Skeletal muscle tissue (tissue), 3 donors: ENCODE measurements at regions not wholly inside any gene's neighbourhood (a gene's known extent, or its start where the extent isn't known, plus 50 kb on each side); places are given as distances from the start of the nearest gene placed in this dataset.

Experiments used
- H3K27ac ChIP-seq: one replicate; pipeline ENCODE4 v1.7.0; 2013; ENCODE audit warnings: mild to moderate bottlenecking, low read depth, low read length, inconsistent platforms
- H3K27me3 ChIP-seq, 3 donors: one replicate each; pipeline ENCODE4 v1.7.0; 2013; ENCODE audit warnings: low read length in 3 of 3; ENCODE audit not compliant: control insufficient read depth in 3 of 3, insufficient read depth in 3 of 3
- H3K36me3 ChIP-seq, 3 donors: one replicate each; pipeline ENCODE4 v1.7.0; 2013; ENCODE audit warnings: low read length in 3 of 3; ENCODE audit not compliant: control insufficient read depth in 3 of 3, insufficient read depth in 3 of 3
- H3K4me1 ChIP-seq, 3 donors: one replicate each; pipeline ENCODE4 v1.7.0; 2013; ENCODE audit warnings: low read length in 3 of 3, mild to moderate bottlenecking in 3 of 3; ENCODE audit not compliant: control insufficient read depth in 3 of 3, insufficient read depth in 3 of 3
- H3K4me3 ChIP-seq, 3 donors: one replicate each; pipeline ENCODE4 v1.7.0; 2013; ENCODE audit warnings: low read length in 3 of 3
- H3K9ac ChIP-seq, 3 donors: one replicate each; pipeline ENCODE4 v1.7.0; 2013; ENCODE audit warnings: low read length in 3 of 3, mild to moderate bottlenecking in 3 of 3, moderate library complexity in 2 of 3, low read depth in 1 of 3
- H3K9me3 ChIP-seq, 3 donors: one replicate each; pipeline ENCODE4 v1.7.0; 2013; ENCODE audit warnings: low read length in 3 of 3; ENCODE audit not compliant: control insufficient read depth in 3 of 3
- donor health status: Osteomylitis.

DNA sequence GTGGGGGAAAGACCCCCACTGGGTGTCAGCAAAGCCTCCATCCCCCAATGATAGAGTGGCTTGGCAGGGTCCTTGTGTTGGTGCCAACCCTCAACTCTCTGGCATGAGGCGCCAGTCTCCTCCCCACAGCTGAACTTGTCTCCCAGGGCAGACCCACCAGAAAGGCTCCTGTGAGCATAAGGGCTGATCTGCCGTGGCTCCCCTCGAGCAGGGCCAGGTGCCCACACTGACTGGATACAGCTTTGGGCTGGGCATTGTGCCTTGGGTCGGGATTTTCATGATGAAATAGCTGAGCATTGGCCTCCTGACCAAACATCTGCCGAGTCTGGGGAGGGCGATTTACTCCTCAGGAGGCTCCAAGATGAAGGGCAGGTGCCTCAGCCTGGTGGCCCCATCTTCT is 68.1 kb upstream of the NPTX2 start:
- Histone ChIP-seq H3K9ac (no peak overlapping the region), H3K27me3 (peaks cover 0 to 4% (median 0%) of the 10 kb centered on the region in 3 donors), H3K27ac (no peak overlapping the region), H3K4me3 (no peak overlapping the region), H3K36me3 (no peaks in the 10 kb centered on the region), H3K4me1 (no peaks in the 10 kb centered on the region), H3K9me3 (peaks cover 0 to 10% (median 0%) of the 10 kb centered on the region in 3 donors)

- Histone ChIP-seq H3K27me3 (peaks cover 0 to 4% (median 0%) of the 10 kb centered on the region in 3 donors), H3K9me3 (peaks cover 0 to 10% (median 0%) of the 10 kb centered on the region in 3 donors), H3K4me1 (no peaks in the 10 kb centered on the region), H3K27ac (no peak overlapping the region), H3K9ac (no peak overlapping the region), H3K4me3 (no peak overlapping the region), H3K36me3 (no peaks in the 10 kb centered on the region)
Observed at GRCh38 chr7:98548370-98548769, 68.7 kb upstream of the NPTX2 start.

DNA sequence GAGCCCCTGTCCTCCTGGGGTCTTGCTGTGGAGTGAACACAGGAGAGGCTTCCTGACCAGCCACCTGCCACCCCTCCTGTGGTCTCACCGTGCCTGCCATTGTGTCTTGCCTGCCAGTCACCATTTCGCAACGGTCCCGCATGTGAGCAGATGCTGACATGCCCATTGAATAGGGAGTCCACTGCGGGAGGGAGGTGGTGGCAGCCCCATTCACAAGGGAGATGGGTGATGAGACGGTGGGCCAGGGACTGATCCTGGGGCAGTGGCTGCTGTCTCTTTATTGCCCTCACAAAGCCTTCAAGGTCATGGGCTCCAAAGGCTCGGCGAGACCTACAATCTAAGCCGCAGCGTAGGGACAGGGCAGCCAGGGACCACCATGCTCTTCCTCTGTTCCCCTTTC is 76.0 kb upstream of the NPTX2 start:
- no peak overlapping the region for H3K9ac ChIP-seq
- no peaks in the 10 kb centered on the region for H3K4me1 ChIP-seq
- H3K9me3 ChIP-seq, result no peaks in the 10 kb centered on the region
- H3K4me3 ChIP-seq, result no peak overlapping the region
- H3K36me3 ChIP-seq, result no peaks in the 10 kb centered on the region
- H3K27me3 ChIP-seq, result peaks cover 0 to 4% (median 0%) of the 10 kb centered on the region in 3 donors
- no peak overlapping the region for H3K27ac ChIP-seq

DNA sequence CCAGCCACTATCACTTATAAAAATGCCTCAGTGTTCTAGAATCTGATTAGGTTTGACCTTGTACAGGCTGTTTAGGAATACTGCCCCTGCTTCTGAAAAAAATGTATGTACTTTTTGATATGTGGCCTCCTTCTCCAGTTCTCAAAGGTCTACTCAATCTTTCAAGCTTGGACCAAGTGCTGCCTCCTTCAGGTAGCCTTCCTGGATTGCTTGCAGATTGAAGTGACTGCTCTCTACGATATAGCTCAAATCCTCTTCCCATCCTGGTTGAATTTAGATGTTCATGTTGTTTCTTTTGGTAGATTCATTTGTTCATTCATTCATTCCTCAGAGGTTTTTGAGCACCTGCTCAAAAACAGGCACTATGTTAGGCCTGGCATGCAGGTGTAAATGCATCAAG is 77.2 kb upstream of the NPTX2 start:
- no peak overlapping the region for H3K4me3 ChIP-seq
- no peaks in the 10 kb centered on the region for H3K4me1 ChIP-seq
- H3K9me3 ChIP-seq, result no peaks in the 10 kb centered on the region
- H3K9ac ChIP-seq, result no peak overlapping the region
- no peak overlapping the region for H3K27ac ChIP-seq
- H3K36me3 ChIP-seq, result no peaks in the 10 kb centered on the region
- peaks cover 0 to 3% (median 0%) of the 10 kb centered on the region in 3 donors for H3K27me3 ChIP-seq

- Histone ChIP-seq H3K9ac (no peak overlapping the region), H3K4me3 (no peak overlapping the region), H3K9me3 (peaks cover 0 to 4% (median 0%) of the 10 kb centered on the region in 3 donors), H3K27me3 (no peaks in the 10 kb centered on the region), H3K4me1 (no peaks in the 10 kb centered on the region), H3K36me3 (no peaks in the 10 kb centered on the region), H3K27ac (no peak overlapping the region)
Observed at GRCh38 chr7:98536803-98537202, 80.3 kb upstream of the NPTX2 start.

GRCh38 chr7:98534493-98534892 is 82.6 kb upstream of the NPTX2 start:
- H3K36me3 ChIP-seq, result no peaks in the 10 kb centered on the region
- peaks cover 0 to 6% (median 0%) of the 10 kb centered on the region in 3 donors for H3K9me3 ChIP-seq
- H3K4me1 ChIP-seq, result no peaks in the 10 kb centered on the region
- no peaks in the 10 kb centered on the region for H3K27me3 ChIP-seq
- H3K9ac ChIP-seq, result no peak overlapping the region
- no peak overlapping the region for H3K4me3 ChIP-seq
- H3K27ac ChIP-seq, result no peak overlapping the region

DNA sequence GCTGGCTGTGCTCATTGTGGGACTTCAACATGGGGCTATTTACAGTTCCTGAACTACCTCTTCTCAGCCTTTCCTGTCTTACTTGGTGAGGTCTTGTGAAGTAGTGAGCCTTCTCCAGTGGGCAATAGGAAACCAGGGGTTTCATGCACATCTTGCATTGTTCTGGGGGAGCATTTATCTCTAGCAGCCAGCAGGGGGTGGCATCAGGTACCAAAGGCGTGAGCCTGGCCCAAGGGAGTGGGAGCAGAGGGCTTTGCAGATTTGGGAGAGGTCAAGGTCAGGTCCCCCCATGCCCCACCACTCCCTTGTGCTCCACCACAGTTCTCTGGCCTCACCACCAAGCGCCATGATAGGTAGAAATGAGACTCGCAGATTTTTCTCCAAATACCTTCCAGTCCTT is 85.4 kb upstream of the NPTX2 start:
- H3K4me1 ChIP-seq, result no peaks in the 10 kb centered on the region
- no peak overlapping the region for H3K4me3 ChIP-seq
- no peak overlapping the region for H3K27ac ChIP-seq
- no peaks in the 10 kb centered on the region for H3K36me3 ChIP-seq
- peaks cover 0 to 2% (median 0%) of the 10 kb centered on the region in 3 donors for H3K27me3 ChIP-seq
- H3K9me3 ChIP-seq, result peaks cover 0 to 6% (median 0%) of the 10 kb centered on the region in 3 donors
- H3K9ac ChIP-seq, result no peak overlapping the region

DNA sequence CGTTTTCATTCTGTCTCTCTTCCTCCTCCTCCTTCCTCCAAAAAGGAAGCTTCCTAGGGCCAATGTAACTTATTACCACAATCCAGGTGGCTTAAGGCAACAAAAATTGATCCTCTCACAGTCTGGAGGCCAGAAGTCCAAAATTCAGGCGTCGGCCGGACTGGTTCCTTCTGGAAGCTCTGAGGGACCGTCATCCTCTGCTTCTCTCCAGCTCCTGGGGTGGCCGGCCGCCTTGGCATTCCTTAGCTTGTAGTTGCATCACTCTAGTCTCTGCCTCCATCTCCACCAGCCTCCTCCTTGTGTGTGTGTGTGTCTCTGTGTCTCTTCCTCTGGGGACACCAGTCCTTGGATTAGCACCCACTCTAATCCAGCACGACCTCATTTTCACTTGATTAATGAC is 89.0 kb upstream of the NPTX2 start:
- H3K36me3 ChIP-seq, result no peaks in the 10 kb centered on the region
- H3K27me3 ChIP-seq, result peaks cover 0 to 2% (median 0%) of the 10 kb centered on the region in 3 donors
- peaks cover 0 to 6% (median 0%) of the 10 kb centered on the region in 3 donors for H3K9me3 ChIP-seq
- no peak overlapping the region for H3K9ac ChIP-seq
- no peaks in the 10 kb centered on the region for H3K4me1 ChIP-seq
- no peak overlapping the region for H3K4me3 ChIP-seq
- no peak overlapping the region for H3K27ac ChIP-seq

DNA sequence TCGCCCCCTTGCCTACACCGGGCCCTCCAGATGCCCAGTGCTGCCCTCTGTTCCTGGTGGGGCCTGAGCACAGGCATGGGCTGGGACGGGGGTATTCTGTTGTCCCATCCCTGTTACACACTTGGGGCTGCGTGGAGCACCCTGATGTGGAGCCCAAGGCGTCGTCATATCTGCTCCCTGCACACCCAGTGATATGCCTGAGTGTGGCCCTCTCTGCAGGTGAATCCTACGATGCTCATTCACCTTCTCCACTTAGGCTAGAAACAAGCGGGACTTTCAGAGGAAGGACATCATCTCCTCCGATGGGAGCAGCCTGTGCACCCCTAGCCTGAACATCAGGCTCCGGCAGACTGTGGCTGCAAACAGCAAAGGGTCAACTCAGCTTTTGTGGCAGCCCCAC is 91.0 kb upstream of the NPTX2 start:
- Histone ChIP-seq H3K27ac (no peak overlapping the region), H3K36me3 (no peaks in the 10 kb centered on the region), H3K27me3 (peaks cover 0 to 5% (median 0%) of the 10 kb centered on the region in 3 donors), H3K9me3 (peaks cover 0 to 5% (median 3%) of the 10 kb centered on the region in 3 donors), H3K4me3 (no peak overlapping the region), H3K4me1 (no peaks in the 10 kb centered on the region), H3K9ac (no peak overlapping the region)

- Histone ChIP-seq H3K4me3 (no peak overlapping the region), H3K4me1 (no peaks in the 10 kb centered on the region), H3K9me3 (peaks cover 0 to 5% (median 3%) of the 10 kb centered on the region in 3 donors), H3K36me3 (no peaks in the 10 kb centered on the region), H3K27me3 (peaks cover 0 to 3% (median 0%) of the 10 kb centered on the region in 3 donors), H3K9ac (no peak overlapping the region), H3K27ac (no peak overlapping the region)
Observed at GRCh38 chr7:98521089-98521692, 95.9 kb upstream of the NPTX2 start.
